ENCODE measurements at regions not wholly inside any gene's neighbourhood (a gene's known extent, or its start where the extent isn't known, plus 50 kb on each side); places are given as distances from the start of the nearest gene placed in this dataset.

- peaks cover 12 to 22% of the 10 kb centered on the region in 2 donors for H3K9me3 Mint-ChIP-seq
- no peaks in the 10 kb centered on the region for H3K4me1 Mint-ChIP-seq
- H3K36me3 Mint-ChIP-seq: no peaks in the 10 kb centered on the region
- intact Hi-C loops (cut with micrococcal nuclease): no loop called here
- ATAC-seq: no peak
- DNase-seq: no peak
- Histone ChIP-seq H3K36me3 (ENCODE audit: control insufficient read depth, insufficient read depth, low read length) (no peaks in the 10 kb centered on the region), H3K4me3 (ENCODE audit: low read length) (no peak overlapping the region), H3K27me3 (ENCODE audit: control insufficient read depth, insufficient read depth, low read length) (no peaks in the 10 kb centered on the region), H3K4me1 (ENCODE audit: control insufficient read depth, insufficient read depth, low read length) (no peaks in the 10 kb centered on the region), H3K27ac (ENCODE audit: low read length) (no peak overlapping the region), H3K9me3 (ENCODE audit: control insufficient read depth, insufficient read depth, low read length) (no peaks in the 10 kb centered on the region)
- no peak overlapping the region for H3K27ac Mint-ChIP-seq
- H3K4me3 Mint-ChIP-seq: no peak overlapping the region
- H3K27me3 Mint-ChIP-seq (ENCODE audit: low read depth in 2 of 2): no peaks in the 10 kb centered on the region
- WGBS (ENCODE audit: insufficient coverage): 57% methylated on average over 2 of the region's 2 CpGs
- no peak for TF ChIP-seq CTCF (IDR thresholded peaks at IDR 0.05)
Measured at GRCh38 chr12:84183576-84183975, 729.0 kb downstream of the SLC6A15 start.

- no peak overlapping the region for H3K27ac Mint-ChIP-seq
- no peak for TF ChIP-seq CTCF (IDR thresholded peaks at IDR 0.05)
- Histone ChIP-seq H3K4me3 (ENCODE audit: low read length) (no peak overlapping the region), H3K9me3 (ENCODE audit: control insufficient read depth, insufficient read depth, low read length) (peaks cover 13% of the 10 kb centered on the region), H3K4me1 (ENCODE audit: control insufficient read depth, insufficient read depth, low read length) (no peaks in the 10 kb centered on the region), H3K27me3 (ENCODE audit: control insufficient read depth, insufficient read depth, low read length) (no peaks in the 10 kb centered on the region), H3K36me3 (ENCODE audit: control insufficient read depth, insufficient read depth, low read length) (no peaks in the 10 kb centered on the region), H3K27ac (ENCODE audit: low read length) (no peak overlapping the region)
- DNase-seq (no peak), ATAC-seq (no peak)
- peaks cover 5 to 10% of the 10 kb centered on the region in 2 donors for H3K9me3 Mint-ChIP-seq
- no peaks in the 10 kb centered on the region for H3K36me3 Mint-ChIP-seq
- 66% methylated on average over 5 of the region's 5 CpGs for WGBS (ENCODE audit: insufficient coverage)
- no peak overlapping the region for H3K4me3 Mint-ChIP-seq
- intact Hi-C loops (cut with micrococcal nuclease): no loop called here
- H3K27me3 Mint-ChIP-seq (ENCODE audit: low read depth in 2 of 2): no peaks in the 10 kb centered on the region
- no peaks in the 10 kb centered on the region for H3K4me1 Mint-ChIP-seq
Measured at GRCh38 chr12:84174115-84174514, 738.5 kb downstream of the SLC6A15 start.

GRCh38 chr12:84172823-84173424 lies 739.7 kb downstream of the SLC6A15 start:
- no peaks in the 10 kb centered on the region for H3K4me1 ChIP-seq (ENCODE audit: control insufficient read depth, insufficient read depth, low read length)
- WGBS (ENCODE audit: insufficient coverage): 88% methylated on average over 4 of the region's 4 CpGs
- H3K27ac Mint-ChIP-seq: no peak overlapping the region
- no peaks in the 10 kb centered on the region for H3K36me3 ChIP-seq (ENCODE audit: control insufficient read depth, insufficient read depth, low read length)
- no peaks in the 10 kb centered on the region for H3K27me3 ChIP-seq (ENCODE audit: control insufficient read depth, insufficient read depth, low read length)
- TF ChIP-seq CTCF (IDR thresholded peaks at IDR 0.05): no peak
- peaks cover 3 to 7% of the 10 kb centered on the region in 2 donors for H3K9me3 Mint-ChIP-seq
- no peaks in the 10 kb centered on the region for H3K36me3 Mint-ChIP-seq
- intact Hi-C loops (cut with micrococcal nuclease): no loop called here
- no peaks in the 10 kb centered on the region for H3K4me1 Mint-ChIP-seq
- H3K4me3 ChIP-seq (ENCODE audit: low read length): no peak overlapping the region
- ATAC-seq (no peak), DNase-seq (no peak)
- peaks cover 13% of the 10 kb centered on the region for H3K9me3 ChIP-seq (ENCODE audit: control insufficient read depth, insufficient read depth, low read length)
- H3K4me3 Mint-ChIP-seq: no peak overlapping the region
- H3K27ac ChIP-seq (ENCODE audit: low read length): no peak overlapping the region
- no peaks in the 10 kb centered on the region for H3K27me3 Mint-ChIP-seq (ENCODE audit: low read depth in 2 of 2)

- 29% methylated on average over 1 of the region's 1 CpG for WGBS (ENCODE audit: insufficient coverage)
- H3K4me1 ChIP-seq (ENCODE audit: control insufficient read depth, insufficient read depth, low read length): no peaks in the 10 kb centered on the region
- H3K36me3 ChIP-seq (ENCODE audit: control insufficient read depth, insufficient read depth, low read length): no peaks in the 10 kb centered on the region
- H3K4me1 Mint-ChIP-seq: no peaks in the 10 kb centered on the region
- DNase-seq (no peak), ATAC-seq (no peak)
- intact Hi-C loops (cut with micrococcal nuclease): no loop called here
- no peaks in the 10 kb centered on the region for H3K27me3 ChIP-seq (ENCODE audit: control insufficient read depth, insufficient read depth, low read length)
- no peaks in the 10 kb centered on the region for H3K27me3 Mint-ChIP-seq (ENCODE audit: low read depth in 2 of 2)
- peaks cover 5% of the 10 kb centered on the region for H3K36me3 Mint-ChIP-seq
- H3K27ac Mint-ChIP-seq: no peak overlapping the region
- H3K9me3 Mint-ChIP-seq: peaks cover 13 to 14% of the 10 kb centered on the region in 2 donors
- TF ChIP-seq CTCF (IDR thresholded peaks at IDR 0.05): no peak
- no peak overlapping the region for H3K27ac ChIP-seq (ENCODE audit: low read length)
- no peak overlapping the region for H3K4me3 Mint-ChIP-seq
- H3K9me3 ChIP-seq (ENCODE audit: control insufficient read depth, insufficient read depth, low read length): no peaks in the 10 kb centered on the region
- H3K4me3 ChIP-seq (ENCODE audit: low read length): no peak overlapping the region
Measured at GRCh38 chr12:84166812-84167211, 745.8 kb downstream of the SLC6A15 start.

Measured in natural killer cell (primary cell).